HG02970 (cell line): ENCODE measurements at regions not wholly inside any gene's neighbourhood (a gene's known extent, or its start where the extent isn't known, plus 50 kb on each side); places are given as distances from the start of the nearest gene placed in this dataset.
"Not testable (repeated sequence)": the region's sequence is repeated elsewhere in the genome, so short reads cannot be mapped to it uniquely, and the experiment has no call there.

Experiments
- ATAC-seq: cut with Tn5 transposase; IDR thresholded peaks from one replicate; pipeline ENCODE4 v1.9.1; 2021; ENCODE audit warnings: mild to moderate bottlenecking, moderate library complexity, moderate number of reproducible peaks; ENCODE audit not compliant: unreplicated experiment, low FRiP score

DNA sequence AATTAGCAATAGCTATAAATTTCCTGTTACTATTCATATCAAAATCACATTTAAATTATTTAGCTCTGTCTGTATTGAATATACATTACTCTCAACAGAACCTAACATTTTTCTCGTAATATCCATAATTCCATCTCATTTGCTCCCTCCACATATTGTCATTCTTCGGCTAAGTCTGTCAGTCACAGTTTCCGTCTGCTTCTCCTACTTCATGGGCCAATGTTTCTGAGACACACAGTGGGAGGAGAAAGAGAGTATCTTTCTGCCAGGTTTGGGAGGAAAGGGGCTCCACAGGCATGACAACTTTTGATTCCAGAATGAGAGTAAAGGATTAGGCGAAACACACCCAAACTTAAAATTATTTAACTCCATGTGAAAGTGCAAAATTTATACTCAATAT is 273.1 kb upstream of the SMIM21 start:
- ATAC-seq = no peak

DNA sequence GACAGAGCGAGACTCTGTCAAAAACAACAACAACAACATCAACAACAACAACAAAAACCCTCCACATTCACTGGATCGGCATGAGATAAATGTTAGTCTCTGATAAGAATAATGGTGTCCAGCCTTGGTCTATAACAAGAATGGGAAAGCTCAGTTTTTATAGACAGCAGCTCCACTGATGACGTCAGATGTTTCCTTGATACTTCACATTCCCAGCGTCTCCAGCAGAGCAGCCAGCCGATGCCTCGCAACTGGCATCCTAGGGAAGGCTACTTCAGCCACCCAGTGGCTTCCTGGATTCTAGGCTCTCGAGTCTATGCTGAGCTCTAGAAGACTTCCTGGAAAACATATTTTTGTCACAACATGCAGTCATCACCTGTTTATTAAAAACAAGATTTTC is 271.4 kb upstream of the SMIM21 start:
- ATAC-seq = no peak

DNA sequence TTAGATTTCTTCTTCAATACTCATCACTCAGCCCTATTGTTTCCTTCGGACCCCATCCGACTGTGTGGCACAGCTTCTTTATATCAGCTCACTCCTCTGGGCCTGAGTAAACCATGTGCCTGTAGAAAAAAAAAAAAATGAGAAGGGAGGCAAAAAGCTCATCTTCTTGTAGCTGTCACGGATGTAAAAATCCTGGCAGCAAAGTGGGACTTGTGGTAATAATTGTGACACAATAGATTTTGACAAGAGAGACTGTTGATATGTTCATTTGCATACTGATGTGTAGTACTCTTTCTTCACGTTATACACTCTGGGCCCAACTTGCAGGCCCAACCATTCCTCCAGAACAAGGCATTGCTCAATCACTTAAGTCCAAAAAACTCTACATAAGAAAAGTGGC is 270.0 kb upstream of the SMIM21 start:
- ATAC-seq = no peak

DNA sequence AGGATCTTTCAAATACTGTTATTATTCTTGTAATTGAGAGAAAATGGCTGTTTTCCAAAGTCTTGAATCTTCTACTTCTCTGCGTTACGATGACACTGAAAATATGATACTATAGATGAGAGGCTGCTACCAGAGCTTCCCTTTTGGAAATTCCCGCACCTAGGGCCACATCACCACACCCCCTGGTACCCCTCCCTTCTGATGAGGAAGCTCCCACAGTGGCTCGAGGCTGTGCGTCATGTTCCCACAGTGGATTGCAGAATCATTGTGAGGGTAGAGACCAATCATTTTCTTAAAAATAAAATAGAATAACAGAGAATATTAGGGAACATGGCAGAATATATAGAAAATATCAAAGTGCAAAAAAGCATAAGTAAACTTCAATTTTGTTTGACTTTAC is 268.9 kb upstream of the SMIM21 start:
- no peak for ATAC-seq

DNA sequence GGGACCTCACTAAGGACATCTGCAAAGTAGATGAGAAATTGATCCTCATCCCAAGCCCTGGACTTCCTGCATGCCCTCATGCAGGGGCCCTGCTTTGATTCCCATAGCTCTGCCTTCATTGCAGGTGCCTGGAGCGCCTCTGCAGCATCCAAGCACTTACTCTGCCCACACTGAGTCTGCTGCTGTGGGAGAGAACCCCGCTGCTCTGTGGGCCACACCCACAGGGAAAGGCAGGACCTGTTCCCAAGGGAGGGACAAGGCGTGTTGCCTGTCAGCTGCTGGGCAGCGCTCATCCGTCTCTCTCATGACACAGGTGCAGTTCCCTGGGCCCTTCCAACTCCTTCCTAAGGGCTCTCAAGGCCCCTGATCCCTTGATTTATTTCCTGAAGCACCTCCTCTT is 266.8 kb upstream of the SMIM21 start:
- no peak for ATAC-seq

DNA sequence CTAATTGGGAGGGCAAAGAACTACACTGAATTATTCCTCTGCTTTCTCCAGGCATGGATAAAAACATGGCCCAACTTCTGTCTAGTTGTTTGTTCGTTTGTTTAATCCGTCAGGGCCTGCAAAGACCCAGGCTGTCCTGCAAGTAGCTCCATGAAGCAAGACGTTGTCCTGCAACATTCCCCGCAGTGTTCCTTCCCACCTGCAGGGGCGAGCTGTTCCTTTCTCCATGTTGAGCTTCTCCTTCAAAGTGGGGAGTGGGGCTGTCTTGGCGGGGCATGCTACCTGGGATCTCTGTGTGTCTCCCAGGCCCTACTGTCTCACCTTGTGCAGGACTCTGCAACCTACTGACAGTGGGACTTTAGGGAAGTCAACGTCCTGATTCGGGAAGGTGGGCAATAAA is 264.0 kb upstream of the SMIM21 start:
- no peak for ATAC-seq

DNA sequence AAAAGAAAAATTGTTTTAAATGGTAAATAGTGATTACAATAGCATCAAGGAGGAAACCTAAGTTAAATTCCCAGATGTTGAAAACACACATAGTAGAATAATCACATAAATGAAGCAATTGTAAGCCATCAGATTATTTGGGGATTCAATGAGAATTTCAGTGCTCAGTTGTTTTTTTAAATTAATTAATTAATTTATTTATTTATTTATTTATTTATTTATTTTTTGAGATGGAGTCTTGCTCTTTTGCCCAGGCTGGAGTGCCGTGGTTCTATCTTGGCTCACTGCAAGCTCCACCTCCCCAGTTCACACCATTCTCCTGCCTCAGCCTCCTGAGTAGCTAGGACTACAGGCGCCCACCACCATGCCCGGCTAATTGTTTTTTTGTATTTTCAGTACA is 262.8 kb upstream of the SMIM21 start:
- ATAC-seq = not testable (repeated sequence)

DNA sequence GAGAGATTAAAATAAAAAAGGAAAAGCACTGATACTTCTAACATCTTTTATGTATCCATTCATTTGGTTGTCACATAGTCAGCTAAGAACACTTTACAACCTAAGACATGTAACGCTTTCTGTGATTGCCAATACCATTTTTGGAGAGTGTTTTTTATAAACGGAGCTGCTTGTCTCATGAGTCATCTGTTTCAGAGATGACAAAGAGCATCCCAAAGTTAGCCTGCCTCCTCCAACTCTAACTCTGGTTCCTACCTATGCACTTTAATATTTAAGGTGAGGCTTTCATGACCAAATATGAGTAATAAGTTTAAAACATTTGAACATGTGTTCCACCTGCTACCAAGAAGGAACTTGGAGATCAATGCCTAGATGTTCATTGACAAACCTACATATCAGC is 260.1 kb upstream of the SMIM21 start:
- no peak for ATAC-seq

DNA sequence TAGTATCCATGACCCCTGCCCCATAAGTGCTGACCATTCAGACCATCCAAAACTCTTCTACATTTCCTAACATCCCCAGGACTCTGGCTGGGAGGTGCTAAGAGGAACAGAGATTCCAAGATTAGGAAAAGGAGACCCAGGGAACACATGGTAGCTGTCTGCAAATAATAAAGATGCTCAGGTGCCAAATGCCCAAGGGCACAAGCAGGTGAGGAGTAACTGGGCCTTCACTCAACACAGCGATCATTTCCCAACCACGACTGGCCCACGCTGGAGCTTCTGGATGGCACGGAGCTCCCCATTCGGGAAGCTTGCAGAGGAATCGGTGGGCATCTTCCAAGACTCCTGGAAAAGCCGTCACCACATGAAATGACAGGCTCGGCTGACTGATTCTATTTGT is 255.9 kb upstream of the SMIM21 start:
- ATAC-seq = no peak

DNA sequence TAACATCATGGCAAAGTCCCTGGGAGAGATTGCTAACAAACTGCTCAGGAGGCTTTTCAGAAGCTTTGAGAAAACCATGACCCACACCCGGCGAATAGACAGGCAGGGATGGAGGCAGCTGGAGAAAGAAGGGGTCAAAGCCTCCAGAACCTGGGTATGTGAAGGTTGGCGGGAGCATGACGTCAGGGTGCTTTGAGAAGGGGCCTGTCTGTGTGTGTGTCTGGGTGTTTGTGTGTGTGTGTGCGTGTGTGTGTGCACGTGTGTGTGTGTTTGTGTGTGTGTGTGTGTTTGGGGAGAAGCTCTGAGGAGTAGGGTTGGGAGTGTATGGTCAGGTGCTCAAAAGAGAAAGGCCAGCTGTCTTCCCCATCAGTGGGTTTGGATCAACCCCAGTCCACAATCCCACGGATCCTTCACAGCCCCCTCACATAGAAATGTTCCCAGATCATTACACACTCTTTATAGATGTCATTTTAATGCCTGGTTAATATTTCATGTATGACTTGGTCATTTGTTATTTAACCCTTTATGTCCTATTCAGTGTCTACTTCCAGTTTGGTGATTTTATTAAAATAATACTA is 254.1 kb upstream of the SMIM21 start:
- ATAC-seq = no peak

DNA sequence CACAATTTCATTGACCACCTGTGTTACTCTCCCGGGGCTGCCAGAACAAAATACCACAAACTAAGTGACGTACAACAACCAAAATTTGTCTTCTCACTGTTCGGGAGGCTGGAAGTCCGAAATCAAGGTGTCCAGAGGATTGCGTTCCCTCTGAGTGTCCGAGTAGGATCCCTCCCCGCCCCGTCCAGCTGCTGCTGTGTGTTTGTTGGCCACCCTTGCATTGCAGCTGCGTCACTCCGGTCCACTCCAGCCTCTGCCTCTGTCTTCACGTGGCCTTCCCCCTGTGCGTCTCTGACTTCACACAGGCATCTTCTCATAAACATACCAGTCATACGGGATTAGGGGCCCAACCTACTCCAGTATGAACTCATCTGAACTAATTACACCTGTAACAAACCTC is 251.8 kb upstream of the SMIM21 start:
- ATAC-seq = no peak

DNA sequence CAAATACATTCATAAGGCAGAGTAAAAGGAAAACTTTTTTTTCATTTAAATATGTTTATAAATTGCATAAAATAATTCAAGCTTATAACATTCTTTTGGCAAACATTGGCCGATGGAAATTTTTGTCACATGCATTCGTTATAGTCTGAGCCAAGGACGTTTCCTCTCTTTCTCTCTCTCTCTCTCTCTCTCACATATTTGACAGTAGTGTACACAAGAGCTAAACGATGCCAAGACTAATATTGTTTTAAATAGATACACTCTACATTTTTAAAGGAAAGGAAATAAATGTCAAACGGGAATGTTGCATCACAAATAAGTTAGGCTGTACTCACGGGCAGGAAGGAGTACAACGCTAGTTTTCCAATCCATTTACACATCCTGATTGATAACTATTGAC is 251.1 kb upstream of the SMIM21 start:
- no peak for ATAC-seq

DNA sequence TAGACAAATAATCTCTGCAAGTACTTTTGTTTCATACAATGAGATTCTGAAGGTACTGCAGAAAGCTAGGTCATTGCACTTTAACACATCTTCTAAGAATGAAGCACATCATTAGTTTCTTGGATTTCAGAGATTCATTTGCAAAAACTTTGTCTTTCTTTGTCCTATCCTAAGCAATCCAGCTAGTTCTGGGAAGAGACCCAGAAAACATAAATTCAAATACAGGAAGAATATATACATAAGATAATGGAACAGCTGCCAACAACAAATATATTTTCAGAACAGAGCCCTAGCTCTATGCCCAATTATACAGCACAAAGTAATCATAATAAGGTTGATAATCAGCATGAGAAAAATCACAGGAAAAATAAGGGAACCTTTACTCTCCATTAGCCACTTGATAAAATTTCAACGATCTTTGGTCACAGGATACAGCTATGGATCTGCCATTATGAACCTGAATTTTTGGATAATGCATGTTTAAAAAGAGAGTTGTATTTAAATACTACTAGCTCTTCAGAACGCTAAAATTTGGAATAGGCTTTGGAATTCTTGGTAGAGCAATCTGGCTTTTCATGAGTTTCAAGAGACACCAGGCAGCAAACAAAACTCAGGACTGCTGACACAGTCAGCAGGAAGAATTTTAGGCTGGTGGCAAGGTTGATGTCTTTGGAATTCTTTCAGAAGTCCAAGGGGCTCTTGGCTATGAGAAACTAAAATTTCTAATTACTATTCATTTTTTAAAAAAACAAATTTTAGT is 250.4 kb upstream of the SMIM21 start:
- no peak for ATAC-seq

DNA sequence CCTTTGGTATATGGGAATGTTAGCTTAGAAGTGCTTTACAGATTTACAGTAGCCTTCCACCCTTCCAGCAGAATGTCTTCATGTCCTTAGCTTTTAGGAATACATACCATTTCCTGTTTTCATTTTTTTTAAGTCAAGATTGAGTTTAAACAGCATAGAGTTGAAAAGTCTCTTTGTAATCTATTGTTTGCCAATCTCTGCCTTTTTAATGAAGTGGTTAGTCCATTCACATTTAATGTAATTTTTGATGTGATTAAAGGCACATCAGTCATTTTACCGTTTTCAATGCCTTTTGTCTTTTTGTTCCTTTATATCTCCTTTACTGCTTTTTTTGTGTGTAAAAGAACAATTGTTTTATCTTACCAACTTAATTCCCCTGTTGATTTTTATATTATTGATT is 233.4 kb upstream of the SMIM21 start:
- no peak for ATAC-seq

DNA sequence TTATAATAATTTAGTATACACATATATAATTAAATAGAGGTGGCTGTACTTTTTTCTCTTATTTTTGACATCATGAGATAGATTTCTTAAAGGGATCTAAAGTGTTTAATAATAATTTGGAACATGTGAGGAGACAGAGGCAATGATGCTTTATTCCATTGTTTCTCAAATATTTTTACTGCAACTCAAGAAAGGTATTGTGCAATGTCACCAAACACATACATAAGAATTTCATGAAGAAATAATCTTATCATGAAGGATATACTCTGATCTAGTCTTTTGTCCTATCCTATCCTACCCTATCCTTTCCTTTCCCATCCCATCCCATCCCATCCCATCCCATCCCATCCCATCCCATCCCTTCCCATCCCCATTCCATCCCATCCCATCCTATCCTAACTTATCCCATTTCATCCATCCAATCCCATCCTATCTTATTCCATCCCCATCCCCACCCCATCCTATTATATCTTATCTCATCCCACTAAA is 232.1 kb upstream of the SMIM21 start:
- no peak for ATAC-seq

DNA sequence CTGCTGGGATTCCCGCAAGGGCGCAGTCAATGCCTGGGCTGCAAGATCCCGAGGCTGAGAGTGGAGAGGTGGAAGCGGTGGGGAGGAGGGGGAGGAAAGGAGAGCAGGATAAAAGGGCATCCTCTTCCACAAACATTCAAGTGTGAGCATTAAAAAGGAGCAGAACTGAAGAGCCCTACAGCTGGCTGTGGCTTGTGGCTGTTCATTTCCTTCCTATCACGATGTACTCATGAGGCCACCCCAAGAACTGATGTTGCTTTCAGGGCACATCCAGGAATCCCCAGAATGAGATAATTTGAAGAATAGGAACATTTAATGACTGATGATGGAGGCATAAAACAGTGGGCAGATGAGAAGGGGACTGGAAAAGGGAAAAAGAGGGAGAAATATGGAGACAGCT is 230.8 kb upstream of the SMIM21 start:
- no peak for ATAC-seq

DNA sequence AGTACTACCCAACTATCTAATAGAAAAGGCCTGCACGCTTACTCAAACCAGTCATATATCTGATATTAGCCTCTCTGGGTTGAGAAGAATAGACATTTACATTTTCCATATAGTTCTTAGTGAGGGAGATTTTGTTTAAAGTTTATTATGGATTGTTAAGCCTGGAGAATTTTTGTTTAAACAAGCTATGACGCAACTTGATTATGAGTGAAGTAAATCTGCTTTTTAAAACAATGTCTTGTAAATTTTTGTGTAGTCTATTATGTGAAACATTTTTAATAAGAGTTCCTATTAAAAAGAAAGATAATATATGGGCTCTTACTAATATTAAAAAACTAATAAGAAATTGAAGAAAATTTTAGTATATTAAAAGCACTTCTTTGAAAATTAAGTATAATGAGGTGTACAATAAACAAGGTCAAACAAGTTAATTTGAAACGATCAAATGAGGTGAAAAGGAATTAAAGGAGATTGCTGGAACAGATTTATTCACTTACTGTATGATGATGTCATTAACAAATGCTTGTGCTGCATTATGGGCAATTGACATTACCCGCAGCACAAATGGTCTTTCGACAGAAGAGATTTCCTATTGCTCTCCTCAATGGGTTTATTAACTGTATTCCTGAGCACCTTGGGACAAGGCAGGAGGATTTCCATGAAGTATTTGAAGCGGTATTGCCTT is 229.2 kb upstream of the SMIM21 start:
- no peak for ATAC-seq

DNA sequence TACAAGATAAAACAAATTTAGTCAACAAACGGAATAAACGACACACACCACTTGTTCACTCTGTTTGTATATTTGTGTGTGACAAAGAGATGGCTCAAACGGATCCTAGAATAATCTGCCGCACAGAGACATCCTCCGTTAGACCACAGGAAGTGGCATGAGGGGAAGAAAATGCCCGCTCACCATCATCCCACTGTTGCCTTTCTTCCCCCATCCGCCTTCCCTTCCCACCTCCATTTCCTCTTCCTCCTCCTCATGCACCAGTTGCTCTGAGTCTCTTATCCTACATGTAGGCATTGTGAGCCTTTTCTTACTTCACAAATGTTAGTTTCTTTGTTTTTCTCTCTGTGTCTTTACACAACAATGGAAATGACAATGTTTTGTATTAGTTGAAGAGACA is 228.5 kb upstream of the SMIM21 start:
- no peak for ATAC-seq

DNA sequence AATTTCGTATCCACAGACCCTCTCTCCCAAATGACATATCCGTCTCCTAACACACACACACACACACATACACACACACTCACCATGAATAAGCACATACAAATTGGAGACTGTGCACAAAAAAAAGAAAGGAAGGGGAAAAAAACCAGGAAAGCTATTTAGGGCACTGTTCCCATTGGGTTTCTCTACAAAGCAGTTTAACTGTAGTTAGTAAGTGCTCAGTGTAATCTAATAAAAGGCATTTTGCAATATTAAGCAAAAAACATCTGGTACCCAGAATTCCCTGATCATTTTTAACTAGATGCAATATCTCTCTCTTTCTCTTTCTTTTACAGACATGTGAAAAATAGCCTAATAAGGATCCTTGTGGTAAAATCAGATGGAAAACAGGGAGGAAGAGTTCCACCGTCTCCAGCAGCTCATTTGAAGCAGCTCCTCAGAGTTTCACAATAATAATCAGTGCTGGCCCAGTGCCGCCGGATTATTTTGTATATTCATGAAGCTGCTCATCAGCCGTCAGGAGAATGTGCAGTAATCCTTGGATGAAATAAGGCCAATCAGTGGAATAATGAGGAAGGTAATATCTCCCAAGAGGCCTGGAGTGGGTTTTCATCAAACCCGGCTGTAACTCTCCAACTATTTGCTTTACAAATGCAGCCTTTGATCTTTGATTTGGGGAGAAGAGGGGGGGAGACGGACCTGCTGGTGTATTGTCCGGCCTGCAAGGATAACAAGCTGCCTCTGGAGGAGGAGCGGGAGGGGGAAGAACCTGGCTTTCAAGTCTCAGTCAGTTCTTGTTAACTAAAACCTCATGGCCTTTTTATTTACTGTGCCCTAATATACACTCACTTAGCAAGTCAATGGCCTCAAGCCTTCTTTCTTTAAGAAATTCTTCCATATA is 227.6 kb upstream of the SMIM21 start:
- ATAC-seq = no peak

DNA sequence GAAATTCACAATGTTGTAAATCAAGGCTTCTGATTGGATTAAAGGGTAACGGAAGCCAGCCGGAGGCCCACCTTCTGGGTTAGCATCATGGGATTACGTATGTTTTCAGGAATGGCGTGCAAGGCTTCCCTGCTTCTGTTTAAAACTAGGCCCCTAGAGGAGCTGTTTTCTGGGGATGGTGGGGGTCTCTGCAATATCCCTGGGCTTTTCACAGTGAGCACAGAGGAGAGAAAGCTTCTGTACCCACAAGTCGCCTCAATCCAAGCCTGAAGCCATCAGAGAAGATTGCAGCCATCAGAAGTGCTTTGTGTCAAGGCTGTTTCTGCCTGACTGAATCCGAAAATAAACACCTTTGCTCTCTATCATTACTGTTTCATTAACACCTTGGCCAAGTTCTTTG is 226.9 kb upstream of the SMIM21 start:
- no peak for ATAC-seq

DNA sequence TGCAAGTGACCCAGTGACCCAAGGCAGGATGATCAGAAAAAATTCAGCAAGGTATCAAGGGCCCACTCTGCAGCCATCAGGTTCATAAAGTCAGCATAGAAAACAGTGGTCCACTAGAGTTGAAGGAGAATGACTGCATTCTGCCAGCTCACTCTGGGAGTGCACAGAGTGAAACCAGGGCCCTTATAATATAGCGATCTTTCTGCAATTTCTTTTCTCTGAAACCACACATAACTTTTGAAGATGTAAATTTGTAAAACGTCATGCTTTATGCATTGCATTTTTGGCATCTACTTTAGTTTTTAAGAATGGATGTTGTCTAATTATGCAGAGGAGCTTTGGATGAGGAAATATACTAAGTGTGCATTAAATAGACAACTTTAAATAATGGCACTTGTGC is 225.0 kb upstream of the SMIM21 start:
- no peak for ATAC-seq
